ENCODE measurements at regions not wholly inside any gene's neighbourhood (a gene's known extent, or its start where the extent isn't known, plus 50 kb on each side); places are given as distances from the start of the nearest gene placed in this dataset.

- TF ChIP-seq, protein P1, sequence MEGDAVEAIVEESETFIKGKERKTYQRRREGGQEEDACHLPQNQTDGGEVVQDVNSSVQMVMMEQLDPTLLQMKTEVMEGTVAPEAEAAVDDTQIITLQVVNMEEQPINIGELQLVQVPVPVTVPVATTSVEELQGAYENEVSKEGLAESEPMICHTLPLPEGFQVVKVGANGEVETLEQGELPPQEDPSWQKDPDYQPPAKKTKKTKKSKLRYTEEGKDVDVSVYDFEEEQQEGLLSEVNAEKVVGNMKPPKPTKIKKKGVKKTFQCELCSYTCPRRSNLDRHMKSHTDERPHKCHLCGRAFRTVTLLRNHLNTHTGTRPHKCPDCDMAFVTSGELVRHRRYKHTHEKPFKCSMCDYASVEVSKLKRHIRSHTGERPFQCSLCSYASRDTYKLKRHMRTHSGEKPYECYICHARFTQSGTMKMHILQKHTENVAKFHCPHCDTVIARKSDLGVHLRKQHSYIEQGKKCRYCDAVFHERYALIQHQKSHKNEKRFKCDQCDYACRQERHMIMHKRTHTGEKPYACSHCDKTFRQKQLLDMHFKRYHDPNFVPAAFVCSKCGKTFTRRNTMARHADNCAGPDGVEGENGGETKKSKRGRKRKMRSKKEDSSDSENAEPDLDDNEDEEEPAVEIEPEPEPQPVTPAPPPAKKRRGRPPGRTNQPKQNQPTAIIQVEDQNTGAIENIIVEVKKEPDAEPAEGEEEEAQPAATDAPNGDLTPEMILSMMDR (IDR thresholded peaks at IDR 0.05): no peak
- TF ChIP-seq POLR2A (IDR thresholded peaks at IDR 0.05): no peak
Measured at GRCh38 chr6:134557509-134557908, 239.6 kb upstream of the SGK1 start.
